NCI-H1092 treated with DMSO at 0.1 percent for 48 hours (cell line): ENCODE measurements at regions not wholly inside any gene's neighbourhood (a gene's known extent, or its start where the extent isn't known, plus 50 kb on each side); places are given as distances from the start of the nearest gene placed in this dataset.
A peak's percentile ranks its signal among the peaks of the same experiment; 100 is the strongest.
"Not testable (repeated sequence)": the region's sequence is repeated elsewhere in the genome, so short reads cannot be mapped to it uniquely, and the experiment has no call there.

Source experiments
- DNase-seq: peaks from one replicate; lab custom pipeline; 2025; lab: John Stamatoyannopoulos, UW

DNA sequence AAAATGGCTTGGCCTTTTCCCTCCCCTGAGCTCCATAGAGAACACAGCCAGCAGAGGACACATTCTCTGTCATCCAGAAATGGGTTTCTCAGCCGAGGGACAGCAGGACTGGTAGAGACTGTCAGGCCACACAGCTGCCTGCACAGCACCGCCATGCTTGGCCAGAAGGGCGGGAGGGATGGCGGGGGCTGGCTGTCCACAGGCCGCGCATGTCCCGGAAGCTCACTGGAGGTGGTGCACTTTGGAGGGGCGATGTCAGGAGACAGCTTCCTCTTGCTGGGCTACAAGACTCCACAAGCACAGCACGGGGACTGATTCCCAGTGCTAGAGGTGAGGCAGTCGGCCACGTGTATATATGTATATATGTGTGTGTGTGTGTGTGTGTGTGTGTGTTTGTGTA is 125.3 kb downstream of the GOLGA6L4 start:
- DNase-seq, result not testable (repeated sequence)

DNA sequence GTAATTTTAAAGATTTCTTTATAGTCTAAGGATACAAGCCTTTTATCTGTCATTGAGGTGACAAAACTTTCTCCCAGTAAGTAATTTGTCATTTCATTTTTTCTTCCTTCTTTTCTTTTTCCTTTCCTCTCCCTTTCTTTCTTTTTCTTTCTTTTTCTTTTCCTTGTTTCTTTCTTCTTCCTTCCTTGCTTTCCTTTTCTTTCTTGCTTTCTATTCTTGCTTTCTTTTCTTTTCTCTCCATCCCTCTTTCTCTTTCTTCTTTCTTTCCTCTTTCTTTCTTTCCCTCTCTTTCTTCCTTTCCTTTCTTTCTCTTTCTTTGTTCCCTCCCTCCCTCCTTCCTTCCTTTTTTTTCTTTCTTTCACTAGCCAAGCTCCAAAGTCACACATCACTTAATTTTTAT is 148.8 kb downstream of the GOLGA6L4 start:
- DNase-seq, result not testable (repeated sequence)

DNA sequence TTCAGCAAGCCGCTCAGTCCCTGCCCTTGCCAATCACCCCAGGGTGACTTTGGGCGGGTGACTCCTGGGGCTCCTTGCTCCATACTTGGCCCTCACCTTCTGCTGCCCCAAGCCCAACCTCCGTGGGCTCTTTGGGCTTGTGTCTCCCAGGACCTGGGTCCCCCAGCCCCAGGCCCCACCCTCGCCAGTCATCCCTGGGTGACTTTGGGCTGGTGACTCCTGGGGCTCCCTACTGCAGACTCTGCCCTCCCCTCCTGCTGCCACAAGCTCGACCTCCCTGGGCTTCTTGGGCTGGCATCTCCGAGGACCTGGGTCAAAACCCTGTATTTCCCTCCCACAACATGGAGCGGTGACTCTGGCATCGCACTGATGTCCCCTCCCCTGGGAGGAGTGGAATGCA is 151.5 kb downstream of the GOLGA6L4 start:
- DNase-seq, result no peak

DNA sequence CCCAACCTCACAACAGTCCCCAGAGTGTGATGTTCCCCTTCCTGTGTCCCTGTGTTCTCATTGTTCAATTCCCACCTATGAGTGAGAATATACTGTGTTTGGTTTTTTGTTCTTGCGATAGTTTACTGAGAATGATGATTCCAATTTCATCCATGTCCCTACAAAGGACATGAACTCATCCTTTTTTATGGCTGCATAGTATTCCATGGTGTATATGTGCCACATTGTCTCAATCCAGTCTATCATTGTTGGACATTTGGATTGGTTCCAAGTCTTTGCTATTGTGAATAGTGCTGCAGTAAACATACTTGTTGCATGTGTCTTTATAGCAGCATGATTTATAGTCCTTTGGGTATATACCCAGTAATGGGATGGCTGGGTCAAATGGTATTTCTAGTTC is 152.6 kb downstream of the GOLGA6L4 start:
- DNase-seq, result not testable (repeated sequence)

- not testable (repeated sequence) for DNase-seq
These were observed 153.1 kb downstream of the GOLGA6L4 start for GRCh38 chr15:84388638-84389037.

- not testable (repeated sequence) for DNase-seq
These were observed 154.8 kb downstream of the GOLGA6L4 start for GRCh38 chr15:84390324-84390723.

GRCh38 chr15:84391191-84391590 is 155.6 kb downstream of the GOLGA6L4 start:
- no peak for DNase-seq

- DNase-seq, result not testable (repeated sequence)
These were observed 156.4 kb downstream of the GOLGA6L4 start for GRCh38 chr15:84392020-84392419.

DNA sequence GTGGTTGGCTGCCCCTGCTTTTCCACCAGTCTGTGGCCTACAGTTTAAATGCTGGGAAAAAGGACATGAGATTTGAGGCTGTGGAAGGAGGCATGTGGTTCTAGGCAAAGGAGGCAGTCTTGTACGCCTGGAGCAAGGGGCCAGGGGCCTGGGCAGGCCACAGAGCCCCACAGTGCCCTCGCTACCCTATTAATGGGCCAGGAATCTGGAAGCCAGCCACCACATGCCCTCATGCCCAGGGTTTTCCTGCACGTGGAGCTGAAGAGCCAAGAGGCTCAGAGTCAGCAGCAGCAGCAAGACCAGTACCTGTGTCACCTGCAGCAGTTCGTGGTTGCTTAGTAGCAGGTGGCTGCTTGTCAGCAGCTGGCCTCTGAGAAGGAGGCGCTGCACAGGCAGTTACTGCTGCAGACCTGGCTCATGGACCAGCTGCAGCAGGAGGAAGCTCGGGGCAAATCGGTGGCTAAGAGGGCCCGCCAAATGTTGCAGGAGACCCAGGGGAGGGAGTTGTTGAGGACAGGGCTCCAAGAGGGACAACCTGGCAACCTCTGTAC is 157.9 kb downstream of the GOLGA6L4 start:
- peak; percentile 1 for DNase-seq

DNA sequence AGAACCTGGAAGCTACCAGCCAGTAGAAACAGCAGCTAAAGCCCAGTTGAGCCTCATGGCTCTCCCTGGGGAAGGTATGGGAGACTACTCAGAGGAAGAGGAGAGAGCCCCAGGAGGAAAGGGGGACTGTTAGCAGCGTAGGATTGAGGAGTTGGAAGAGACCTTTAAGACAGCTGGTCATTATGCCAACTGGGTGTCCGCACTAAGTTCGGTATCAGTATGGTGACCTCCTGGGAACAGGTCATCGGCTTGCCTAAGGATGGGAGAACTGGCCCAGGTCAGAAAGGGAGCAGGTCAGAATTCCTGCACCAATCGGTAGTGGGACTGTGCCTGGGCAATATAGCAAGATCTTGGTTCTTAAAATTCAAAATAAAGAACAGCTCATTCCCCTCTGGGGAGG is 158.4 kb downstream of the GOLGA6L4 start:
- not testable (repeated sequence) for DNase-seq

DNA sequence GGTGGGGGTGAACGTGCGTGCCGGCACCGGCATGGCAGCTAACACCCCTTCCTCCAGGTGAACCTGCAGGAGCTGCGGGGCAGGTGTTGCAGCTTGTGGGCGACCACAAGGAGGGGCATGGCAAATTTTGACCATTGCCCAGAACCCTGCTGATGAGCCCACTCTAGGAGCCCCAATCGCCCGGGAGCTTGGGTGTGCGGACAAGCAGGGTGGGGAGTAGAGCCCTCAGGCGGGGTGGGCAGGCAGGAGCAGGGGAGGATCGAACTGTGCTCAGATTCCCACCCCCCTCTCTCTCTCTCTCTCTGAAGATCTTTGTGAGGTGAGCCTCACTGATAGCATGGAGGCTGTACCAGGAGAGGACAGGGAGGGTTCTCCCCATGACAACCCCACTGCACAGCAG is 159.8 kb downstream of the GOLGA6L4 start:
- DNase-seq, result not testable (repeated sequence)

DNA sequence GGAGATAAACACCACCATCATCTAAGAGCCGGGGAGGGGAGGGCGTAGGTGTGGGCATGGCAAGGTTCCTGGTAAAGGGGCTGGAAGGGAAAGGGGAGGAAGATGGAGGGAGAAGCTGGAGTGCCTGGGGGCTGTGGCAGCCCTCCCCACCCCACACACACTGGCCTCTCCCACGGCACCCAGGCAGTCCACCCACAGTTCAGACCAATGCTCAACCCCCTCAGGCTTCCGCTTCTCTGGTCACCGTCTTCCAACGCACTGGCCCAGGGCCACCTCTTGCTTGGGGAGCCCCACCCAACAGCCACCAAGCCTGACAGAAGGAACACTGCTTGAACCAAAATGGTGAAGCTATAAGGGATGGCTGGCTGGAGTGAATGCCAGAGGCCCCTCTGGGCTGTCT is 160.3 kb downstream of the GOLGA6L4 start:
- DNase-seq, result not testable (repeated sequence)

GRCh38 chr15:84397066-84397465 is 161.5 kb downstream of the GOLGA6L4 start:
- DNase-seq, result not testable (repeated sequence)

- not testable (repeated sequence) for DNase-seq
These were observed 162.5 kb downstream of the GOLGA6L4 start for GRCh38 chr15:84398087-84398486.

DNA sequence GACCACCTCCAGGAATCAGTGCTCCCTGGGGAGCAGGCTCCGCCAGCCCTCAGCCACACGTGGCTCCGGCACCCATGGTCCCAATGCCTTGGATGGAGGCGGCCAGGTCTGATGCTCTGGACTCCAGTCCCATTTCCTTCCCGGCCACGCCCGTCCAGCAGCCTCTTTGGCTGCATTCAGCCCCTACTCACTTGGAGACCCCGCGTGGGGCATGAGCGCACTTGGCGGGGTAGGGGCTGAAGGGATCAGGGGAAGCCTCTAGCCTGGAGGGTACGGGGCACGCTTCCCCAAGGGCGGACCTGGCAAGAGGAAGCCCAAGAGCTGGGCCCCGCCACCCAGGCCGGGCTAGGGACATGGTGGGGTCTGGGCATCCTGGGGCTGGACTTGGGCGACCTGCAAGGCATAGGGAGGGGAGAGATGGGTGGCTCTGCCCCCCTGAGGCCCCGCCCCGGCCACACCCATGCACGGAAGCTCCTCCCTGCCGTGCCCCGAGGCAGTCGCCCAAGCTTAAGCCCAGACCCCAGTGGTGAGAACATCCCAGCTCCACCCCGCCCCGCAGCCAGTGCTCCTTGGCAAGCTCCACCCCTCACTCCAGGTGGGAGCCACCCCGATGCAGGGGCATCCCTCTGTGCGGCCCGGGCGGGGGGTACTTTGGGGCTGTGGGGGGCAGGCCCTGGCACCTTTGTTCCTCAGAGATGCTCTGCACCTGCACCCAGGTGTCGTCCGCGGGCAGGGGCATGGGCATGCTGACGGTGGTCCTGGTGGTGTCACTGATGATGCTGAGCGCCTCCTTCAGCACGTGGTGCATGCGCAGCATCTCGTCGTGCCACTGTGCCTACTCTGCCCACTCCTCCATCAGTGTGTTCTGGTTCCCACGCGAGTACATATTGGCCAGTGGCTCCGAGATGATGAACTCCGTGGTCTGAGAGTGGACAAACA is 163.5 kb downstream of the GOLGA6L4 start:
- DNase-seq, result no peak

DNA sequence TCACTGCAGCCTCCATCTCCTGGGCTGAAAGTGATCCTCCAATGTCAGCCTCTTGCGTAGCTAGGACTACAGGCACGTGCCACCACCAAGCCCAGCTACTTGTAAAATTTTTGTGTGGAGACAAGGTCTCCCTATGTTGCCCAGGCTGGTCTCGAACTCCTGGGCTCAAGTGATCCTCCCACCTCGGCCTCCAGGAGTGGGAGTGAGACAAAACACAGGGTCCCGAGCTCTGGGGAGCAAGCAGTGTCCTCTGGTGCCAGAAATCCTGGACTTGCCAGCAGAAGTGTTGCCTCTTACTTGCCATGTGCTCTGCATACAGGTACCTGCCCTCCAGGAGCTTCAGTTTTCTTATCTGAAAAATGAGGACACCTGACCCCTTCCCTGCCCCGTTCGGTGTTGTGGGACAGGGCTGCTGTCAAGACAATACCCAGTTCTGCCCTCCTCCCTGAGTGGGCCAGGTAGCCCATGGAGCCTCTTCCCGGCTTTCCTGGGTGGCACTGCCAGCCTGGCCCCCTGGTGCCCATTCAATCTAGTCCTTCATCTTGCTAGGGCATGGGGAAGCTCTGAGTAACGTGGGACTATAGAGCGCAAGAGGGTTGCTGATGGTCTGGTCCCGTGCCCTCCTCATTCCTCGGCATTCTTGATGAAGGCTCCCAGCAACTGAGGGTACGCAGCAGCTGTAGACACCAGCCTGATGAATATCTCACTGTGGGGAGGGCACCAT is 164.6 kb downstream of the GOLGA6L4 start:
- DNase-seq, result no peak

- DNase-seq, result no peak
These were observed 165.2 kb downstream of the GOLGA6L4 start for GRCh38 chr15:84400820-84401219.

DNA sequence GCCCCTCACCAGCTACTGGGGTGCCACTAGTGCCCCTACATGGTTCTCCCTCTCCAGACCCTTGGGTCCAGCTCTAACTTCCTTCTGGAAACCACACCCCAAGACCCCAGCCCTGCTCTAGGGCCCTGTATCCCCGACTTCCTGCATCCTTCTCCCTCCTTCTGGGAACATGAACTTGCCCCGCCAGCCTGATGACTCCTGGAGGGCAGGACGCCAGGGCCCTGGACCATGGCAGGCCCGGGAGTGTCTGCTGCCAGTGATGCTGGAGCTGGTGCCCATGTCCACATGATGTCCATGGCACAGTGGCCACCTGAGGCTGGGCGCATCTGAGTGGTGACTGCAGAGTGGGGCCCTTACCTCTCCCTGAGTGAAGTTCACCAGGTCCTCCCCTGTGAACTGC is 165.9 kb downstream of the GOLGA6L4 start:
- not testable (repeated sequence) for DNase-seq

DNA sequence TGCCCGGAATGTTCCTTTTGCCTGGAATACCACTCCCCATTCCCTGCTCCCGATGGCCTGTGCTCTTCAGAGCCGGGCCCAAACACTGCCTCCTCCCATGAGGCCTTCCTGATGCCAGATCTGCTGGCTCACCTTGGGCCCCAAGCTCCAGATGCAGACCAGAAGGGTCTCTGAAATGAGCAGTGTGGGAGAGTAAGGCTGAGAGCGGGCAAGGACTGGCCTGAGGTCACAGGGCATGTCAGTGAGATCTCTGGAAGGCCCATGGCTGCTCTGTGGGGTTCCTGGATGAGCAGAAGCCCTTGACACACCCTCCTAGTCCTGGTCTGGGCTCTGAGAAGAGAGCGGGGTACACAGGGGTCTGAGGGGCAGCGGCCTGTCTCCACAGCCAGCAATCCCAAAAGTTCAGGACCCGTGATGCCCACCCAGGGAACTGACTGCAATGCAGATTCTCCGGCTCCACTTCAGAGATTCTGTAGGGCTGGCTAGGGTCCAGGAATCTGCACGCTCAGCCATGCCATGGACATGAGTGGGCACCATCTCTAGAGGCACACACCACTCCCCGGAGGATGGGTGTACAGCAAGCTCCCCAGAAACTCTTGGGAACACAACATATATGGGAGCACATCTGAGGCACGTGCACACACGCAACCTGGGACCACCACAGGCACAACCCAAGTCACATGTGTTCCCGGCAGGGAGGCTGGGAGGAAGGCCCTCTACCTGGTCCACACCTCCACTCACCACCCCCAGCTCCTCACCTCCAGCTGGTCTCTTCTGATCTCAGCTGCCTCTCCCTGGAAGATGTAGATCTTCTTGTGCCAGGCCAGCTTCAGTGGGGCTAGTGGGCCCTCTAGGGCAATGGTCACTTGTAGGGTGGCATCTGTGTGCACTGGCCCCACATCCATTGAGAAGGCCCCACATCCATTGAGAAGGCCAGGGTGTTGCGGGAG is 166.6 kb downstream of the GOLGA6L4 start:
- DNase-seq, result not testable (repeated sequence)

DNA sequence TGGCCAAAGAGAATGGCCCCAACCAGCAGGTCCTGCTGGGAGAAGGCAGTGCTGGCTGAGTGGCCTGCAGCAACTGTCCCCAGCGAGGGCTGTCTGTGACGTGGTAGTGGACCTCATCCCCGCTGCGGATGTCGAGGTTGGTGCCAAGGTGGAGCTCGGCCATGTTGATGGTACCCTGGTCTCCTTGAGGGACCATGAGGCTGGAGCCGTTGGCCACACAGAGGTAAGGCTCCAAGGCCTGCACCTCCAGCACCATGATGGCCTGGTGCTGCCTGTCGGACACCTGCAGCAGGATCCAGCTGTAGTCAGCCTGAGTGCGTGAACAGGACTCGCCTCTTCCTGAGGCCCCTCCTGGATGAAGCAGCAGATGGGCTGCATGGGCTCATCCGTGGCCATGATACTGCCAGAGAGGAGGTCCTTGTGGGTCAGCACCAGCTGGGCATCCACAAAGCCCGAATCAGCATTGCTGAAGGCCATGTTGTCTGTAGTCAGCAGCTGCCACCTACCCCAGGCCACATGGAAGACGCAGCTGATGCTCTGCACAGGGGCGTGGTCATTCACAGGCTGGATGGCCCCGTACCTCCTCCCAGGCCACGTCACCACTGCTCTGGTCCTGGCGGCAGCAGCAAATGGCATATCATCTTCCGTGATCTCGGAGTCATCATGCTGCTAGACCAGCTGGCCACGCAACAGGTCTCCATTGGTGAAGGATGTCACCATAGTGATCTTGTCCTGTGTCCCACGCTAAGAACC is 167.5 kb downstream of the GOLGA6L4 start:
- DNase-seq, result no peak

- DNase-seq, result not testable (repeated sequence)
These were observed 173.8 kb downstream of the GOLGA6L4 start for GRCh38 chr15:84409357-84409756.
